ENCODE measurements at regions not wholly inside any gene's neighbourhood (a gene's known extent, or its start where the extent isn't known, plus 50 kb on each side); places are given as distances from the start of the nearest gene placed in this dataset.

GRCh38 chr4:113832803-113833202 is 71.3 kb upstream of the CAMK2D start:
- Histone ChIP-seq H3K4me1 (ENCODE audit: insufficient read depth, poor library complexity, severe bottlenecking) (peaks cover 26% of the 10 kb centered on the region), H3K9me3 (ENCODE audit: severe bottlenecking) (no peaks in the 10 kb centered on the region), H3K27me3 (ENCODE audit: insufficient read depth, poor library complexity, severe bottlenecking) (no peaks in the 10 kb centered on the region), H3K4me3 (ENCODE audit: severe bottlenecking) (no peak overlapping the region), H3K27ac (ENCODE audit: poor library complexity, severe bottlenecking) (no peak overlapping the region), H3K36me3 (ENCODE audit: low read depth) (no peaks in the 10 kb centered on the region)
- TF ChIP-seq CTCF (IDR thresholded peaks at IDR 0.05; ENCODE audit: poor library complexity, severe bottlenecking), result no peak
- ATAC-seq (ENCODE audit: low read depth) (no peak), DNase-seq (ENCODE audit: low spot score) (no peak)

- ATAC-seq (ENCODE audit: low read depth), result no peak
- H3K36me3 ChIP-seq (ENCODE audit: low read depth), result no peaks in the 10 kb centered on the region
- TF ChIP-seq CTCF (IDR thresholded peaks at IDR 0.05; ENCODE audit: poor library complexity, severe bottlenecking), result no peak
- no peaks in the 10 kb centered on the region for H3K9me3 ChIP-seq (ENCODE audit: severe bottlenecking)
- H3K4me1 ChIP-seq (ENCODE audit: insufficient read depth, poor library complexity, severe bottlenecking), result peaks cover 15% of the 10 kb centered on the region
- no peaks in the 10 kb centered on the region for H3K27me3 ChIP-seq (ENCODE audit: insufficient read depth, poor library complexity, severe bottlenecking)
- no peak overlapping the region for H3K27ac ChIP-seq (ENCODE audit: poor library complexity, severe bottlenecking)
- DNase-seq (ENCODE audit: low spot score), result no peak
- no peak overlapping the region for H3K4me3 ChIP-seq (ENCODE audit: severe bottlenecking)
Observed at GRCh38 chr4:113831457-113831856, 69.9 kb upstream of the CAMK2D start.

- Histone ChIP-seq H3K4me3 (ENCODE audit: severe bottlenecking) (no peak overlapping the region), H3K36me3 (ENCODE audit: low read depth) (no peaks in the 10 kb centered on the region), H3K9me3 (ENCODE audit: severe bottlenecking) (no peaks in the 10 kb centered on the region), H3K27ac (ENCODE audit: poor library complexity, severe bottlenecking) (no peak overlapping the region), H3K27me3 (ENCODE audit: insufficient read depth, poor library complexity, severe bottlenecking) (no peaks in the 10 kb centered on the region), H3K4me1 (ENCODE audit: insufficient read depth, poor library complexity, severe bottlenecking) (no peaks in the 10 kb centered on the region)
- DNase-seq (ENCODE audit: low spot score), result no peak
- no peak for ATAC-seq (ENCODE audit: low read depth)
- no peak for TF ChIP-seq CTCF (IDR thresholded peaks at IDR 0.05; ENCODE audit: poor library complexity, severe bottlenecking)
Observed at GRCh38 chr4:113828702-113829101, 67.2 kb upstream of the CAMK2D start.

- ATAC-seq (ENCODE audit: low read depth), result no peak
- Histone ChIP-seq H3K9me3 (ENCODE audit: severe bottlenecking) (no peaks in the 10 kb centered on the region), H3K4me3 (ENCODE audit: severe bottlenecking) (no peak overlapping the region), H3K27me3 (ENCODE audit: insufficient read depth, poor library complexity, severe bottlenecking) (no peaks in the 10 kb centered on the region), H3K27ac (ENCODE audit: poor library complexity, severe bottlenecking) (no peak overlapping the region), H3K36me3 (ENCODE audit: low read depth) (no peaks in the 10 kb centered on the region), H3K4me1 (ENCODE audit: insufficient read depth, poor library complexity, severe bottlenecking) (peaks cover 9% of the 10 kb centered on the region)
- TF ChIP-seq CTCF (IDR thresholded peaks at IDR 0.05; ENCODE audit: poor library complexity, severe bottlenecking), result no peak
- DNase-seq (ENCODE audit: low spot score), result no peak
Observed at GRCh38 chr4:113827285-113827684, 65.7 kb upstream of the CAMK2D start.

- Histone ChIP-seq H3K4me1 (ENCODE audit: insufficient read depth, poor library complexity, severe bottlenecking) (peaks cover 17% of the 10 kb centered on the region), H3K27ac (ENCODE audit: poor library complexity, severe bottlenecking) (no peak overlapping the region), H3K36me3 (ENCODE audit: low read depth) (no peaks in the 10 kb centered on the region), H3K27me3 (ENCODE audit: insufficient read depth, poor library complexity, severe bottlenecking) (no peaks in the 10 kb centered on the region), H3K4me3 (ENCODE audit: severe bottlenecking) (no peak overlapping the region), H3K9me3 (ENCODE audit: severe bottlenecking) (no peaks in the 10 kb centered on the region)
- DNase-seq (ENCODE audit: low spot score) (no peak), ATAC-seq (ENCODE audit: low read depth) (no peak)
- no peak for TF ChIP-seq CTCF (IDR thresholded peaks at IDR 0.05; ENCODE audit: poor library complexity, severe bottlenecking)
Observed at GRCh38 chr4:113826421-113826820, 64.9 kb upstream of the CAMK2D start.

Data from RWPE2 (cell line).